ENCODE measurements at regions not wholly inside any gene's neighbourhood (a gene's known extent, or its start where the extent isn't known, plus 50 kb on each side); places are given as distances from the start of the nearest gene placed in this dataset.
"Not testable (repeated sequence)": the region's sequence is repeated elsewhere in the genome, so short reads cannot be mapped to it uniquely, and the experiment has no call there.

GRCh38 chr10:6985644-6986043, 405.6 kb upstream of the PRKCQ start:
- DNase-seq (ENCODE audit: insufficient read length, low spot score) (no peak), FAIRE-seq (no peak)
- TF ChIP-seq CTCF (IDR thresholded peaks at IDR 0.05; ENCODE audit: insufficient read depth, missing control alignments) = no peak

DNA sequence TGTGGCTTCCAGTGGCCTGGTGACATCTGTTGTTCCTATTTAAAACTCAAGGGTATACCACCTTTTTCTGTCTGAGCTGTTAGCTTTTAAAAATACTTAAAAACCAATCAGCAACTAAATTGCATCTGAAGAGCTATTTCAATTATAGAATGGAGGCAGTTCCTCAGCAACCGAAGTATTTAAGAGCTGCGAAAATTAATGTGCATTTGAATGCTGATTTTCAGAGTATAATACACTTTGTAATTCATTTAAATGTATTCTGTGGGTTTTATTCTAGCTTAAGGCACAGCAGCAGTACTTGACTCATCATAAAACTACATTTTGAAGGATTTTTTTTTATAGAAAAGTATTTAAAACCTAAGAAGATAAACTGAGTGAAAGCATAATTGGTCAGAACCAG, 404.9 kb upstream of the PRKCQ start:
- FAIRE-seq (no peak), DNase-seq (ENCODE audit: insufficient read length, low spot score) (no peak)
- TF ChIP-seq CTCF (IDR thresholded peaks at IDR 0.05; ENCODE audit: insufficient read depth, missing control alignments) = no peak

GRCh38 chr10:6984016-6984415, 403.9 kb upstream of the PRKCQ start:
- FAIRE-seq; DNase-seq (ENCODE audit: insufficient read length, low spot score): not testable (repeated sequence)

GRCh38 chr10:6980353-6980752, 400.3 kb upstream of the PRKCQ start:
- FAIRE-seq (no peak), DNase-seq (ENCODE audit: insufficient read length, low spot score) (no peak)
- TF ChIP-seq CTCF (IDR thresholded peaks at IDR 0.05; ENCODE audit: insufficient read depth, missing control alignments) = no peak

DNA sequence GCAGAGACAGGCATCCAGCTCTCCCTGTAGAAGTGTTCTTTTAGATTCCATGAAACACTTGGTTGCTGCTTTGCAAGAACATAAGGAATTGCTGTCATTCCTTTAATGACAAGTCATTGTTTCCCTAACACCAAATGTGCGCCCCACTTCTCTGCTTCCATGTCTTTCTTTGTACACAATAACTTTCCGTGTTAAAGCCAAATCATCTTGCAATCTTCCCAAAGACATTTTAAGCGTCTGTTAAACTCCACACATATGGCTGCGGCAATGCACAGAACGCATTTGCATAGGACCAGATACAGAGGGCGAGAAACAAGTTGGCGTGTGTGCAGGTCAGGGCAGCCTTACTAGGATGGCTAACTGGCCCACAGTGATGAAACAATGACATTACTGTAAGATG, 399.3 kb upstream of the PRKCQ start:
- no peak for TF ChIP-seq CTCF (IDR thresholded peaks at IDR 0.05; ENCODE audit: insufficient read depth, missing control alignments)
- FAIRE-seq = no peak

GRCh38 chr10:6978187-6978627, 398.1 kb upstream of the PRKCQ start:
- TF ChIP-seq CTCF (IDR thresholded peaks at IDR 0.05; ENCODE audit: insufficient read depth, missing control alignments) = no peak
- FAIRE-seq (no peak), DNase-seq (ENCODE audit: insufficient read length, low spot score) (no peak)

More for the DNA sequence above, 399.3 kb upstream of the PRKCQ start:
- no peak for DNase-seq (ENCODE audit: insufficient read length, low spot score)

DNA sequence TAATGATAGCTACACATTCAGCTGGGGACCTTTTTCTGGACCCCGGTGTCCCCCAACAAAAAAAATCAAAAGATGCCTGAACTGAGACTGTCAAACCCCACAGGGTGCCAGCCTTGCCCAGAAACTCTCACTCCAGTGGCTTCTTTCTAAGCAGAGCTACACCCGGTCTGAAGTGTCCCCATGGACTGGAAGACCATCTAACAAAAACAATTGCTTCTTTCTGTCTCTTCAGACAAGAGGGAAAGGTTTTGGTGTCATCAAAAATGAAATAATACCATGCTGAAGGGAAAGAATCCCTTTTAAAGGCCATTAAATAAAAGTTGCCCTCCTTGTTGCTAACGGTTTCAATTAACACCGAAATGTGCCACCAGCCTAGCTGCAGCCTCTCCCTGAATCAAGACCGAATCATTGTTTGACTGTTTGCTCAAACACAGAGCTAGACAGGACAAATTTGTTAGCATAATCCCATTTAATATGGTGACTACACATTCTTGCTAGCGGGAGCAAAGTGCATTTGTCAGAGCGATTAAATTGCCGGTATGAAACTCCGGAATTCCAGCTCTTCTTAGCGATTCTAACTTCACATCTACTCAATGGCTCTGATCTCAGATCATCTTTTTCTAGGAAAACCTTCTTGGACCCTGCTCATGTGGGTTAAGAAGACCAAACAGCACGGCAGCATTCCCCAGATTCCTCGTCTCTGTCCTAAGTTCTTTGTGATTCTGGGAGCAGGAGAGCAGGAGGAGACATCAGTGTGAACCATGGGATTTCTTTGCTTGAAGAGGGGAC, 397.5 kb upstream of the PRKCQ start:
- no peak for DNase-seq (ENCODE audit: insufficient read length, low spot score)
- FAIRE-seq = no peak
- no peak for TF ChIP-seq CTCF (IDR thresholded peaks at IDR 0.05; ENCODE audit: insufficient read depth, missing control alignments)

Data from D721Med (cell line).